HT1080 (cell line): ENCODE measurements at regions not wholly inside any gene's neighbourhood (a gene's known extent, or its start where the extent isn't known, plus 50 kb on each side); places are given as distances from the start of the nearest gene placed in this dataset.

ENCODE experiments used
- DNase-seq: peaks from one replicate; pipeline ENCODE4 v3.0.0-alpha.2; 2015; ENCODE audit warnings: low read depth

GRCh38 chr6:140779991-140780596 lies 1352.6 kb upstream of the GJE1 start:
- peak; percentile 4 for DNase-seq

DNA sequence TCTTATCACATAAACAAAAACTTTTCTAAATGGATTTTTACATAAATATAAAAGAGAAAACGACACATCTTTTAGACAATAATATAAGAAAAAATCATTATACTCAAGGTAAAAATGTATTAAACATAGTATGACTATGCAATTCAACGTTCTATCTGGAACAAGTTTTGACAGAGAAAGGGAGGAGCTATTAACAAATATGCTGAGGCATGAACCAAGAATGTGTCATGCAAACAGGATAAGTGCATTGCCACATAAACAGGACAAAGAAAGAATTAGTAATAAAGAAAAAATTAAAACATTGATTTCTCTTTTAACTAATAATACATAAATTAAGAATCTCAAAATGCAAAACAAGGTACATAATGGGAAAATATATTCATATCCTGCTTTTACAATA lies 1353.4 kb upstream of the GJE1 start:
- DNase-seq, result no peak

- DNase-seq, result no peak
Measured at GRCh38 chr6:140777780-140778179, 1354.9 kb upstream of the GJE1 start.

DNA sequence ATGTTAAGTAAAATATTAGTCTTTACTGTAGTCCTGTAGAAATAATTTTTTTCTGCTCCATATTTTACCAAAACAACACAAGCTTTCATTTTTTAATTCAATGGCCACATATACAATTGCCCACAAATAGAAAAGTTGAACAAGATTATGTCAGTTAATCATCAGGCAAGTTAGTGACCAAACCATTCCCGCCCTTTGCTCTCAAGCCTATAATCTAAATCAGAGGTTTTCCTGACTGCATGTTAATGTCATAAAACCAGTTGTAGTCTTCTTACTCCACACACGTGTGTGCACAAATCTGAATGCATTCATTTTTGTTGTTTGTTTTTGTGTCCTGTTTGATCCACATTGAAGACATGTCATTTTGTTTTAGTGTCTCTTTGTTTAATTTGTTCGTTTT lies 1357.7 kb upstream of the GJE1 start:
- DNase-seq, result no peak

GRCh38 chr6:140774080-140774505 lies 1358.6 kb upstream of the GJE1 start:
- peak; percentile 75 for DNase-seq

DNA sequence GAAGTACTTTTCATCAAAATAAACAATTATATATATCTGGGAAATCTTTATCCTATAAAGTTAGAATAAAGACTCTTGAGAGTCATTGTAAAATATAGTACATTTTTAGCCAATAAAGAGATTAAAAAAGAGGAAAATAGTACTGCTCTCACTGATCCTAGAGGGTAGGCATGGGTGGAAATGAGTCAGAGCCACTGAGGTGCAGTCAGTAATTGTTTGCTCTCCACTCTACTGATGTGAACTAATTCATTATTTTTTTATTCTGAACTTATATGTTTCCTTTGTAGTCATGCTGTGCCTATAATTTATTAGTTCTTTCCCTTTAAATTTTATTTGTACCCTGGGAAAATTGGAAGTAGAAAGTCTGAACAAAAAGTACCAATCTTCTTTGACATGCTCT lies 1359.4 kb upstream of the GJE1 start:
- peak; percentile 24 for DNase-seq

- no peak for DNase-seq
Measured at GRCh38 chr6:140772576-140772975, 1360.1 kb upstream of the GJE1 start.

GRCh38 chr6:140768133-140768532 lies 1364.6 kb upstream of the GJE1 start:
- no peak for DNase-seq

DNA sequence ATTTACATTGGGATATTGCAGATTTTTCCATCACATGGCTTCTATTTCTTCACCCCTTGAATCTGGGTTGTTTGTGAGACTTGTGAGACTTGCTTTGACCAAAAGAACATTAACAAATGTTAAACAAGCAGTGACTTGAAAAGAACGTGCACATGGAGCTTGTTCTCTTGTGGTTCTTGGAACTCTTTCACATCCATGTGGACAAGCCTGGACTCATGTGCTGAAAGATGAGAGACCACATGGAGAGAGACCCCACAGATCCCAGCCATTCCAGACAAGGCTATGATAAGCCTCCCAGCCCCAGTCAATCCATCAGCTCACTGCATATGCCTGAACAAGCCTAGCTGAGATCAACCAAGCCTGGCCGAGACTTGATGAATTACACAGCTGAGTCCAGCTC lies 1365.7 kb upstream of the GJE1 start:
- DNase-seq, result no peak

DNA sequence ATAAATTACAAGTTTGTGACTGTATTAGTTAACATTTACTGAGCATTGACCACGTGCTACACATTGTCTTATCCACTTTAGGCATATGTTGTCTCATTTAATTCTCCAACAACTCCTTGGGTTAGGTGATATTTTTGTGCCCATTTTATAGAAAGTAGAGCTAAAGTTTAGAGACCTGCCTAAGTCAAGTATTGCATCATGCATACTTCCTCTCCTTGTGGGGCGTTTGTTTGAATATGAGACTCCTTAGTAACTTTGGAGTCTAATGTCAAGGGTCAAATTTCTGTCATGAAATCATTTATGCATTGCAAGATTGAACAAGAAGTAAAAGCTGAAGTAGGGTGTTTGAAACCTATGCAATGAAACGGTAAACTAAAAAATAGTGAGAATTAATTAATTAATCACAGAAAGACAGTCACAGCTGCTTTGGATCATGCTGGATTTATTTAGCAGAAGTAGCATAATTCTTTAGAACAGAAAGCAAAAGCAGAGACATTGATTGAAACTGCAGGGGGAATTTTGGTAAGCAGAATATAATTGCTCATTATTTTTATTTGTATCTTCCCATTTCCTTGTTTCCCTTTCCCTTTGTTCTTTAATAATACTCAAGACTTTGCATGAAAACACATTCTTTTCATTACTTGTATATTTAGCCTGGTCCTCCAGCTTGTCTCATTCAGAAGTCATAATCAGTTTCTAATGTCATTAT lies 1374.4 kb upstream of the GJE1 start:
- DNase-seq, result no peak

DNA sequence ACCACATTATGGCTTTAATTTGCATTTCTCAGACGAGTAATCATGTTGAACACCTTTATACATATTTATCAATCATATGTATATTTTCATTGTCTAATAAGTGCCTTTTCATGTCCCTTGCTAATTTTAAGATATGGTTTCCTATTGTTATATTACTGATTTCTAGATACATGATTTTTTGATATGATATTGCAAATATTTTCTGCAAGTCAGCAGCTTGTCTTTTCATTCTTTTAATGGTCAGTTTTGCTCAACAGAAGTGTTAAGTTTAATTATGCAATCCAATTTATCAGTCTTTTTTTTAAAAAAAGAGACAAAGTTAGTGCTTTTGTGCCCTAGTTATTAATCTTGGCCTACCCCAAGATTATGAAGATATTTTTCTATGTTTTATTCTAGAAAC lies 1377.8 kb upstream of the CITED2 start:
- no peak for DNase-seq

GRCh38 chr6:140747114-140747513 lies 1372.7 kb upstream of the CITED2 start:
- no peak for DNase-seq

GRCh38 chr6:140744659-140745320 lies 1370.3 kb upstream of the CITED2 start:
- peak; percentile 77 for DNase-seq

DNA sequence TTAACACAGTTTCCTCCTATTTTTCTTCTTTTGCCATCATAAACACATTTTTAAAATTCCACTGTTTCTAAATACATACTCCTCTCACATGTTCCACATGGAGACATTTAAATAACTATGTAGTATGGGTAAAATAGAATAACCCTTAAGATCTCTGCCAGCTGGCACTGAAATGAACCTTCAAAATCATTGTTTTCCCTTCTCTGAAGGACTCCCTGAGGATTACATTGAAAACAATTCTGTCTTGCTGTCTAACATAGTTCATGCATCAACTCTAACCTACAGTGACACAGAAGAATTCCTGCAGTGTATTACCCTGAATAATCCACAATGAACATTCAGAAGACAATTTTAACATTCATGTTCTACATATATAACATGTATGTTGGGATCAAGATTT lies 1361.8 kb upstream of the CITED2 start:
- no peak for DNase-seq

DNA sequence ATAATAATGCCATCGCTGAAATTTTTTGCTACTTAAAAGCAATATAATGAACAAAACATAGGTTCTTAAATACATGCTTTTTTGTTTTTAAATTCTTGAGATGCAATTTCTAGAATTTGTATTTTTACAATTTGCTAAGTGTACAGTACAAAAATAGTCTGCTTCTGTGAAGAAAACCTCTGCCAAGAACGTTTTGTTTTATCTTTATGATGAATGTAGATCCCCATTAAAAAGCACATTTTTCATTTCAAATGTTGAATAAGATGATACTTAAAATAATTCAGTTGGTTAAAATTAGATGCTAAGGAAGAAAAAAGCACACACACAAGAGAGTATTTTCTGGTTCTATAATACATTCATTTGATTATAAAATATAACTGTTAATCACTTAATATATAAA lies 1358.5 kb upstream of the CITED2 start:
- no peak for DNase-seq

GRCh38 chr6:140732155-140732554 lies 1357.7 kb upstream of the CITED2 start:
- DNase-seq, result no peak

DNA sequence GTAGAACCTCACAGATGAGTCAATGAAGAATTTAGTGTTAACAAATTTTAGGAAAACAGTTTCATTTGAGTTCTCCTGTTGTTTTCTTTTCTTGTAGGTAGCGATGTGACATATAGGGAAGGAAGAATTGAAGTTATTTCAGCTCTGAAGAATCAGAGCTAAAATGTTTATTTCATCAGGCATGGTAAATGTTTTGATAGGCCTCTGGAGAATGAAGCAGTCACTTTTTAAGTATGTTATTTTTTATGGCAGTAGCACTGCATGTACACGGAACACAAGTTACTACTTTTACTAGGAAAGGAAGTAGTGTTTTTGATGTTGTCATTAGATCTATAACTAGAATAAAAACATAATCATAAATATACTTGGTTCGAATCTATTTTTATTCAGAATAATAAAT lies 1357.3 kb upstream of the CITED2 start:
- no peak for DNase-seq

GRCh38 chr6:140729521-140729920 lies 1355.1 kb upstream of the CITED2 start:
- DNase-seq, result no peak

GRCh38 chr6:140718021-140718420 lies 1343.6 kb upstream of the CITED2 start:
- DNase-seq, result no peak

DNA sequence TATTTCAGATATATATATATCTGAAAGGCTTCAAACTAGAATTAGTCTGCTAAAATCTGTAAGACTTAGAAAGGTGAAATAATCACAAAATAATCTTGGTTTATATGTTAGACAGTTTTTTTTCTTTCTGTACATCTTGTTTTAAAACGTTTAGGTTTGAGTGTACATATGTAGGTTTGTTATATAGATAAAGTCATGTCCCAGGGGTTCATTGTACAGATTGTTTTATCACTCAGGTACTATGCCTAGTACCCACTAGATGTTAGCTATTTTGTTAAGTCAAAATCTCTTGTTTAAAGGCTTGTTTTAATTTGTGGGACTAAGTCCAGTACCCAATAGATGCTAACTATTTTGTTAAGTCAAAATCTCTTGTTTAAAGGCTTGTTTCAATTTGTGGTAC lies 1339.0 kb upstream of the CITED2 start:
- no peak for DNase-seq

GRCh38 chr6:140711019-140711613 lies 1336.7 kb upstream of the CITED2 start:
- no peak for DNase-seq

GRCh38 chr6:140708441-140708840 lies 1334.0 kb upstream of the CITED2 start:
- no peak for DNase-seq
